ENCODE measurements at regions not wholly inside any gene's neighbourhood (a gene's known extent, or its start where the extent isn't known, plus 50 kb on each side); places are given as distances from the start of the nearest gene placed in this dataset.

DNA sequence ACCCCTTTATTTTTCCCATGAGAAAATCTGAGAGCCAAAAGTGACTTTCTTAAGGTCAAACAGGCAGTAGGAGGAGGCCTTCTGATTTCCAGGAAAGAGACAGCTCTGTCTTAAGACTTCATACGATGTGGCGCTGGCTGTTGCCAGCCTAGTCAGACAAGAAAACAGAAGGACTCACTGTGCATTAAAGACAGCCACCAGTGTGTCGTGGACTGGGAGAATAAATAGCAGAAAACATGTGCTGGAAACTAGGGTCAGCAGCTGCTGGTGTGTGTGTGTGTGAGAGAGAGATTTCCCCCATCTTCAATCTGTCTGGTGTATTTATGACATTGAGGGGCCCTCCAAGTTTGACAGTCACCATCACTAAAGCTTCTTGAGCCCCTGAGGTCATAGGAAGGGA, 708.6 kb upstream of the TMEM132C start:
- Mint-ChIP-seq H3K27me3 (ENCODE audit: low read depth) (no peaks in the 10 kb centered on the region; the same call in 1 of the 2 replicates), H3K4me1 (peaks cover 12% of the 10 kb centered on the region), H3K27ac (no peak overlapping the region), H3K36me3 (peaks cover 6% of the 10 kb centered on the region), H3K9me3 (peaks cover 13% of the 10 kb centered on the region), H3K4me3 (no peak overlapping the region)
- ChIA-PET POLR2A (no interaction called here), CTCF (no interaction called here)
- TF ChIP-seq KAT7 (CRISPR knock-in tag; IDR thresholded peaks at IDR 0.05; ENCODE audit: borderline replicate concordance) (no peak), ZNF671 (CRISPR knock-in tag; IDR thresholded peaks at IDR 0.05) (no peak), ERG (CRISPR knock-in tag; IDR thresholded peaks at IDR 0.05) (no peak), SP1 (CRISPR knock-in tag; conservative IDR thresholded peaks at IDR 0.05) (no peak), GABPB1 (CRISPR knock-in tag; IDR thresholded peaks at IDR 0.05) (no peak), STAT6 (CRISPR knock-in tag; conservative IDR thresholded peaks at IDR 0.05; ENCODE audit: low read depth) (no peak), CDX4 (CRISPR knock-in tag; IDR thresholded peaks at IDR 0.05; ENCODE audit: borderline replicate concordance) (no peak), JAZF1 (CRISPR knock-in tag; IDR thresholded peaks at IDR 0.05) (no peak), NFATC4 (CRISPR knock-in tag; IDR thresholded peaks at IDR 0.05) (no peak), AR (CRISPR knock-in tag; IDR thresholded peaks at IDR 0.05) (no peak), ATF2 (CRISPR knock-in tag; IDR thresholded peaks at IDR 0.05; ENCODE audit: borderline replicate concordance, low read depth) (no peak), FOXJ3 (CRISPR knock-in tag; IDR thresholded peaks at IDR 0.05; ENCODE audit: borderline replicate concordance) (no peak), ETV6 (CRISPR knock-in tag; IDR thresholded peaks at IDR 0.05) (no peak)
- TF ChIP-seq, protein P1, sequence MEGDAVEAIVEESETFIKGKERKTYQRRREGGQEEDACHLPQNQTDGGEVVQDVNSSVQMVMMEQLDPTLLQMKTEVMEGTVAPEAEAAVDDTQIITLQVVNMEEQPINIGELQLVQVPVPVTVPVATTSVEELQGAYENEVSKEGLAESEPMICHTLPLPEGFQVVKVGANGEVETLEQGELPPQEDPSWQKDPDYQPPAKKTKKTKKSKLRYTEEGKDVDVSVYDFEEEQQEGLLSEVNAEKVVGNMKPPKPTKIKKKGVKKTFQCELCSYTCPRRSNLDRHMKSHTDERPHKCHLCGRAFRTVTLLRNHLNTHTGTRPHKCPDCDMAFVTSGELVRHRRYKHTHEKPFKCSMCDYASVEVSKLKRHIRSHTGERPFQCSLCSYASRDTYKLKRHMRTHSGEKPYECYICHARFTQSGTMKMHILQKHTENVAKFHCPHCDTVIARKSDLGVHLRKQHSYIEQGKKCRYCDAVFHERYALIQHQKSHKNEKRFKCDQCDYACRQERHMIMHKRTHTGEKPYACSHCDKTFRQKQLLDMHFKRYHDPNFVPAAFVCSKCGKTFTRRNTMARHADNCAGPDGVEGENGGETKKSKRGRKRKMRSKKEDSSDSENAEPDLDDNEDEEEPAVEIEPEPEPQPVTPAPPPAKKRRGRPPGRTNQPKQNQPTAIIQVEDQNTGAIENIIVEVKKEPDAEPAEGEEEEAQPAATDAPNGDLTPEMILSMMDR (IDR thresholded peaks at IDR 0.05) = no peak
- TF ChIP-seq, protein P2, sequence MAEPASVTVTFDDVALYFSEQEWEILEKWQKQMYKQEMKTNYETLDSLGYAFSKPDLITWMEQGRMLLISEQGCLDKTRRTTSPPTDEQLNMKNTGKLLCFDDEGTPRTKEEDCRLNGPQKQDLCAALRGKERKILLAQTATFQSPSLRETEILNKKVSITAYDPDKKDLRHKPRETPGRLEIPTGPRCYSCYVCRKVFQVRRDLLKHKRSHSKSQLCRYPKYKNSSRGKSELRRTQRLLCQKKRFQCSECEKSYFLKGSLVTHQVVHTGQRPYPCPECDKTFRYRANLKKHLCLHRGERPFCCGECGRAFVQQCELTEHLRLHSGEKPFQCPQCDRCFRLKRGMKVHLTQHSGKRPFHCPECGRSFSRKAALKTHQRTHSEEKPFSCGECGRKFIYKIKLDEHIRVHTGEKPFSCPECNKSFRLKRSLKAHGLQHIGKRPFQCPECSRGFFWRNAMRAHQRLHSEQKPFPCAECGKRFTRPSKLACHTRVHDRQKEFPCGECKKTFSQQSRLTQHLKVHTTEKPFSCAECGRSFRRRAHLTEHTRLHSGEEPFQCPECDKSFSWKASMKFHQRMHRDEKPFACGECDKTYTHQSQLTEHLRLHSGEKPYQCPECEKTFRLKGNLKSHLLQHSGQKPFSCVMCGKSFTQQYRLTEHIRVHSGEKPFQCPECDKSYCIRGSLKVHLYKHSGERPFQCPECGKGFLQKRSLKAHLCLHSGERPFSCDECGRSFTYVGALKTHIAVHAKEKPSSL (CRISPR knock-in tag; conservative IDR thresholded peaks at IDR 0.05) = no peak
- ATAC-seq (no peak), DNase-seq (ENCODE audit: low spot score) (no peak)
